HCT116 (cell line): ENCODE measurements at regions not wholly inside any gene's neighbourhood (a gene's known extent, or its start where the extent isn't known, plus 50 kb on each side); places are given as distances from the start of the nearest gene placed in this dataset.

ENCODE experiments used
- ATAC-seq: fragments of 200-7000 bp; cut with Tn5 transposase; 2 replicates; pipeline ENCODE4 v1.9.1; 2020; ENCODE audit warnings: mild to moderate bottlenecking, moderate library complexity
- BruUV-seq: library from RNA; stranded (reverse); fragments of 400-500 nt; replicated peaks from 2 replicates; lab custom pipeline; 2021; lab: Mats Ljungman, UMichigan
- CTCF ChIA-PET: fragments of 300-600 bp; sonication (Branson Sonifier 250); formaldehyde crosslinking; loops from one replicate; lab custom pipeline; 2021; ENCODE audit warnings: antibody characterized with exemption; lab: Charles Lee
- POLR2A ChIA-PET: fragments of 300-600, 350-600 bp; sonication (Branson Sonifier 250); formaldehyde crosslinking; loops from one replicate; lab custom pipeline; 2021; ENCODE audit warnings: antibody characterized with exemption; lab: Charles Lee
- RAD21 ChIA-PET, 2 experiments: fragments of 300-600 bp; sonication (Branson Sonifier 250); formaldehyde crosslinking; loops; one replicate each; lab custom pipeline; 2023; ENCODE audit warnings: low total read pairs in 2 of 2; ENCODE audit not compliant: uncharacterized antibody in 2 of 2, unreplicated experiment in 2 of 2, low non-redundant PET in 1 of 2; lab: Charles Lee
- DNase-seq: peaks from one replicate; pipeline ENCODE4 v3.0.0-alpha.2; 2010; ENCODE audit warnings: low read depth, low spot score
- H2AFZ ChIP-seq: fragments of 200-600 bp; shearing (Covaris generic), sonication (generic); 2 replicates; pipeline ENCODE4 v1.6.1; 2017; ENCODE audit warnings: low read depth, mixed run types, mixed read lengths, antibody characterized with exemption, low read length; ENCODE audit not compliant: poor library complexity, severe bottlenecking
- H3K27ac ChIP-seq: 2 replicates; pipeline ENCODE4 v1.5.1; 2012; ENCODE audit warnings: low read depth, low read length
- H3K27me3 ChIP-seq: fragments of 200-600 bp; sonication (generic); 2 replicates; pipeline ENCODE4 v1.6.1; 2016; ENCODE audit warnings: mixed run types, low read length, mixed read lengths; ENCODE audit not compliant: insufficient read depth
- H3K36me3 ChIP-seq, 2 experiments: fragments of 200-500 bp in 1 of 2; fragments of 200-600 bp in 1 of 2; sonication (Bioruptor generic) in 1 of 2; sonication (generic) in 1 of 2; 2 replicates each; pipeline versions ENCODE4 v1.5.1 to v1.6.1; 2014 to 2016; ENCODE audit warnings: low read length in 2 of 2, inconsistent platforms in 1 of 2, mixed read lengths in 1 of 2, mixed run types in 1 of 2; ENCODE audit not compliant: insufficient read depth in 2 of 2, control insufficient read depth in 1 of 2
- H3K4me1 ChIP-seq, 2 experiments: fragments of 200-600 bp in 1 of 2; sonication (generic) in 1 of 2; 2 replicates each; pipeline versions ENCODE4 v1.5.1 to v1.6.1; 2012 to 2017; ENCODE audit warnings: low read length in 2 of 2, inconsistent platforms in 1 of 2, mild to moderate bottlenecking in 1 of 2, mixed read lengths in 1 of 2, mixed run types in 1 of 2, moderate library complexity in 1 of 2; ENCODE audit not compliant: insufficient read depth in 2 of 2, control insufficient read depth in 1 of 2
- H3K4me2 ChIP-seq: fragments of 200-600 bp; sonication (generic); 2 replicates; pipeline ENCODE4 v1.6.1; 2017; ENCODE audit warnings: mixed run types, low read length, mixed read lengths
- H3K4me3 ChIP-seq, 2 experiments: fragments of 200-600 bp in 1 of 2; sonication (generic) in 1 of 2; replicated peaks in 1 of 2; 2 replicates each; pipeline ENCODE4 v1.5.1; 2011 to 2016; ENCODE audit warnings: low read length in 2 of 2, control low read depth in 1 of 2, low read depth in 1 of 2, mild to moderate bottlenecking in 1 of 2, mixed read lengths in 1 of 2, mixed run types in 1 of 2
- H3K79me2 ChIP-seq: fragments of 200-600 bp; sonication (generic); 2 replicates; pipeline ENCODE4 v1.6.1; 2017; ENCODE audit warnings: mild to moderate bottlenecking, mixed run types, low read length, moderate library complexity, mixed read lengths; ENCODE audit not compliant: insufficient read depth
- H3K9ac ChIP-seq: fragments of 200-600 bp; sonication (generic); 2 replicates; pipeline ENCODE4 v1.6.1; 2016; ENCODE audit warnings: low read length, mixed read lengths
- H3K9me2 ChIP-seq: fragments of 200-600 bp; sonication (generic), shearing (Covaris generic); 2 replicates; pipeline ENCODE4 v1.6.1; 2017; ENCODE audit warnings: mixed run types, mild to moderate bottlenecking, moderate library complexity; ENCODE audit not compliant: insufficient read depth
- H3K9me3 ChIP-seq, 2 experiments: fragments of 200-500 bp in 1 of 2; fragments of 200-600 bp in 1 of 2; sonication (Bioruptor generic) in 1 of 2; sonication (generic) in 1 of 2; 2 replicates each; pipeline ENCODE4 v1.6.1; 2014 to 2017; ENCODE audit warnings: low read length in 2 of 2, mixed read lengths in 2 of 2, inconsistent platforms in 1 of 2, low read depth in 1 of 2, mild to moderate bottlenecking in 1 of 2, mixed run types in 1 of 2, moderate library complexity in 1 of 2; ENCODE audit not compliant: control insufficient read depth in 1 of 2, insufficient read depth in 1 of 2
- H4K20me1 ChIP-seq: fragments of 200-600 bp; sonication (generic), shearing (Covaris generic); 2 replicates; pipeline ENCODE4 v1.6.1; 2017; ENCODE audit warnings: mixed run types, mild to moderate bottlenecking, moderate library complexity; ENCODE audit not compliant: insufficient read depth
- CBX3 ChIP-seq: IDR thresholded peaks from 2 replicates; pipeline ENCODE4 v1.6.1; 2012; ENCODE audit warnings: low read depth
- CEBPB ChIP-seq: IDR thresholded peaks from 2 replicates; pipeline ENCODE4 v1.6.1; 2012; ENCODE audit warnings: low read depth
- EGR1 ChIP-seq: IDR thresholded peaks from 2 replicates; pipeline ENCODE4 v1.6.1; 2012; ENCODE audit warnings: low read depth
- ELF1 ChIP-seq: IDR thresholded peaks from 2 replicates; pipeline ENCODE4 v1.6.1; 2012; ENCODE audit warnings: low read depth, borderline replicate concordance
- EZH2 ChIP-seq: fragments of 200-600 bp; sonication (generic); IDR thresholded peaks from 2 replicates; pipeline ENCODE4 v1.6.1; 2017; ENCODE audit warnings: antibody characterized with exemption, mixed run types
- EZH2phosphoT487 ChIP-seq: fragments of 200-600 bp; IDR thresholded peaks from 2 replicates; pipeline ENCODE4 v1.6.1; 2018; ENCODE audit warnings: antibody characterized with exemption, borderline replicate concordance
- JUND ChIP-seq: IDR thresholded peaks from 2 replicates; pipeline ENCODE4 v1.6.1; 2012
- POLR2A ChIP-seq: IDR thresholded peaks from 2 replicates; pipeline ENCODE4 v1.7.0; 2011; ENCODE audit warnings: borderline replicate concordance; ENCODE audit not compliant: insufficient read depth, insufficient read length; ENCODE audit errors: extremely low read depth
- POLR2AphosphoS5 ChIP-seq: IDR thresholded peaks from 2 replicates; pipeline ENCODE4 v1.6.1; 2011; ENCODE audit warnings: mild to moderate bottlenecking, low read depth, low read length, moderate library complexity
- RAD21 ChIP-seq: IDR thresholded peaks from 2 replicates; pipeline ENCODE4 v1.6.1; 2012; ENCODE audit warnings: low read depth, mild to moderate bottlenecking
- SIN3A ChIP-seq: IDR thresholded peaks from 2 replicates; pipeline ENCODE4 v1.6.1; 2012; ENCODE audit warnings: low read depth
- SP1 ChIP-seq: IDR thresholded peaks from 2 replicates; pipeline ENCODE4 v1.6.1; 2012; ENCODE audit warnings: low read depth
- SRF ChIP-seq: IDR thresholded peaks from 2 replicates; pipeline ENCODE4 v1.6.1; 2012; ENCODE audit warnings: low read depth
- TCF7L2 ChIP-seq: IDR thresholded peaks from 2 replicates; pipeline ENCODE4 v1.7.0; 2011; ENCODE audit warnings: borderline replicate concordance, inconsistent platforms; ENCODE audit not compliant: insufficient read depth, insufficient read length; ENCODE audit errors: extremely low read depth
- YY1 ChIP-seq: IDR thresholded peaks from 2 replicates; pipeline ENCODE4 v1.6.1; 2011; ENCODE audit warnings: low read length, low read depth, moderate library complexity, mild to moderate bottlenecking; ENCODE audit not compliant: insufficient replicate concordance; ENCODE audit errors: extremely low read depth
- ZFX ChIP-seq: fragments of 450-650 bp; IDR thresholded peaks from 2 replicates; pipeline ENCODE4 v1.6.1; 2017
- intact Hi-C: fragments of 100-400 bp; cut with micrococcal nuclease; formaldehyde crosslinking; loops from 2 replicates; pipeline ENCODE4 v1.10.0; 2022
- TF ChIP-seq, protein P1 (sequence below): IDR thresholded peaks from 2 replicates; pipeline ENCODE4 v1.6.1; 2011; ENCODE audit warnings: mild to moderate bottlenecking, low read length, moderate library complexity; ENCODE audit not compliant: insufficient replicate concordance; ENCODE audit errors: extremely low read depth
- TF ChIP-seq, protein P2 (sequence below): IDR thresholded peaks from 2 replicates; pipeline ENCODE4 v1.6.1; 2012

DNA sequence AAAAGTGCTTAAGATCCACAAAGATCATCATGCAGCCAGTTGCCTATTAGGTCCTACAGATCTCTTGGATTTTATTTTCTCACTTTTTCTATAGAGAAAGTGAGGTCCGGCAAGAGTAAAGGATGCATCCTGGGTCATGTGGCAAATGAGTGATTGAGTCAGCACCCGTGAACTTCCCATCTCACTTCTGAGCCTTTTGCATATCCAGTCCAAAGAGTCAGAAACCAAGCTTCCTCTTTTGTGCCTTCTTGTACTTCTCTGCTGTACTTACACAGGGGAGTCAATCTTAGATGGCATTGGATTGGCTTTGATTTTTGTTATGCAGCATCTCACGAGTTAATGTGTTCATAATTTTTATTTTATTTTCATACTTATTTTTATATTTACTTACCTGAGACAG lies 114.2 kb upstream of the IRX5 start:
- RAD21 ChIA-PET: no interaction called here
- H4K20me1 ChIP-seq: no peaks in the 10 kb centered on the region
- H3K36me3 ChIP-seq: no peaks in the 10 kb centered on the region
- H3K9ac ChIP-seq: no peak overlapping the region
- H3K9me3 ChIP-seq: no peaks in the 10 kb centered on the region
- no peak for TF ChIP-seq EZH2phosphoT487
- no peak for TF ChIP-seq SIN3A
- TF ChIP-seq SRF: no peak
- no peak for TF ChIP-seq POLR2A
- no peak for TF ChIP-seq RAD21
- TF ChIP-seq TCF7L2: no peak
- TF ChIP-seq, protein P1, sequence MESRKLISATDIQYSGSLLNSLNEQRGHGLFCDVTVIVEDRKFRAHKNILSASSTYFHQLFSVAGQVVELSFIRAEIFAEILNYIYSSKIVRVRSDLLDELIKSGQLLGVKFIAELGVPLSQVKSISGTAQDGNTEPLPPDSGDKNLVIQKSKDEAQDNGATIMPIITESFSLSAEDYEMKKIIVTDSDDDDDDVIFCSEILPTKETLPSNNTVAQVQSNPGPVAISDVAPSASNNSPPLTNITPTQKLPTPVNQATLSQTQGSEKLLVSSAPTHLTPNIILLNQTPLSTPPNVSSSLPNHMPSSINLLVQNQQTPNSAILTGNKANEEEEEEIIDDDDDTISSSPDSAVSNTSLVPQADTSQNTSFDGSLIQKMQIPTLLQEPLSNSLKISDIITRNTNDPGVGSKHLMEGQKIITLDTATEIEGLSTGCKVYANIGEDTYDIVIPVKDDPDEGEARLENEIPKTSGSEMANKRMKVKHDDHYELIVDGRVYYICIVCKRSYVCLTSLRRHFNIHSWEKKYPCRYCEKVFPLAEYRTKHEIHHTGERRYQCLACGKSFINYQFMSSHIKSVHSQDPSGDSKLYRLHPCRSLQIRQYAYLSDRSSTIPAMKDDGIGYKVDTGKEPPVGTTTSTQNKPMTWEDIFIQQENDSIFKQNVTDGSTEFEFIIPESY: no peak
- TF ChIP-seq, protein P2, sequence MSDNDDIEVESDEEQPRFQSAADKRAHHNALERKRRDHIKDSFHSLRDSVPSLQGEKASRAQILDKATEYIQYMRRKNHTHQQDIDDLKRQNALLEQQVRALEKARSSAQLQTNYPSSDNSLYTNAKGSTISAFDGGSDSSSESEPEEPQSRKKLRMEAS: no peak
- TF ChIP-seq CEBPB: no peak
- TF ChIP-seq POLR2AphosphoS5: no peak
- TF ChIP-seq EGR1: no peak
- TF ChIP-seq EZH2: no peak
- TF ChIP-seq CBX3: no peak
- TF ChIP-seq ELF1: no peak
- TF ChIP-seq YY1: no peak
- TF ChIP-seq ZFX: no peak
- TF ChIP-seq SP1: no peak
- TF ChIP-seq JUND: no peak
- no peak overlapping the region for H3K27ac ChIP-seq
- intact Hi-C loops: no loop called here
- no peaks in the 10 kb centered on the region for H3K79me2 ChIP-seq
- BruUV-seq: no TSS peak
- no peak overlapping the region for H2AFZ ChIP-seq
- POLR2A ChIA-PET: no interaction called here
- H3K4me2 ChIP-seq: no peak overlapping the region
- no peaks in the 10 kb centered on the region for H3K4me1 ChIP-seq
- CTCF ChIA-PET: no interaction called here
- H3K9me2 ChIP-seq: no peaks in the 10 kb centered on the region
- DNase-seq (no peak), ATAC-seq (no peak)
- no peak overlapping the region for H3K4me3 ChIP-seq
- H3K27me3 ChIP-seq: peaks cover 22% of the 10 kb centered on the region
